Neural cell (in vitro differentiated cells): ENCODE measurements at regions not wholly inside any gene's neighbourhood (a gene's known extent, or its start where the extent isn't known, plus 50 kb on each side); places are given as distances from the start of the nearest gene placed in this dataset.

Experiments used
- H2AFZ ChIP-seq: fragments of 200-600, 300-800 bp; sonication (generic), shearing (Covaris generic); 2 replicates; pipeline ENCODE4 v1.6.0; 2014; ENCODE audit warnings: low read depth, mild to moderate bottlenecking, antibody characterized with exemption, low read length, moderate library complexity
- H3F3A ChIP-seq: fragments of 200-600 bp; shearing (Covaris generic); 2 replicates; pipeline ENCODE4 v1.6.1; 2016; ENCODE audit warnings: mild to moderate bottlenecking, moderate library complexity, mixed read lengths, antibody characterized with exemption, low read length; ENCODE audit not compliant: insufficient read depth, poor library complexity, severe bottlenecking
- H3K27ac ChIP-seq: fragments of 200-600, 300-800 bp; sonication (generic), shearing (Covaris generic); 2 replicates; pipeline ENCODE4 v1.5.1; 2014; ENCODE audit warnings: mild to moderate bottlenecking, low read length, moderate library complexity
- H3K27me3 ChIP-seq: fragments of 300-800, 200-600 bp; sonication (generic), shearing (Covaris generic); 2 replicates; pipeline ENCODE4 v1.6.0; 2014; ENCODE audit warnings: mild to moderate bottlenecking, low read depth, low read length, moderate library complexity; ENCODE audit not compliant: insufficient read depth
- H3K36me3 ChIP-seq: fragments of 300-800, 200-600 bp; sonication (generic), shearing (Covaris generic); 2 replicates; pipeline ENCODE4 v1.5.1; 2014; ENCODE audit warnings: mild to moderate bottlenecking, antibody characterized with exemption, low read length, moderate library complexity; ENCODE audit not compliant: insufficient read depth
- H3K4me2 ChIP-seq: fragments of 300-800, 200-600 bp; sonication (generic), shearing (Covaris generic); 2 replicates; pipeline ENCODE4 v1.6.0; 2014; ENCODE audit warnings: mild to moderate bottlenecking, low read length
- H3K4me3 ChIP-seq: fragments of 300-800, 200-600 bp; sonication (generic), shearing (Covaris generic); 2 replicates; pipeline ENCODE4 v1.5.1; 2014; ENCODE audit warnings: mild to moderate bottlenecking, low read length, moderate library complexity
- H3K79me2 ChIP-seq: fragments of 200-600 bp; shearing (Covaris generic); replicated peaks from 2 replicates; pipeline ENCODE4 v1.6.0; 2014; ENCODE audit warnings: mild to moderate bottlenecking, low read length, moderate library complexity; ENCODE audit not compliant: insufficient read depth
- H3K9ac ChIP-seq: fragments of 300-800, 200-600 bp; sonication (generic), shearing (Covaris generic); 2 replicates; pipeline ENCODE4 v1.6.1; 2016; ENCODE audit warnings: mild to moderate bottlenecking, low read length, mixed read lengths
- H3K9me2 ChIP-seq: fragments of 200-600 bp; shearing (Covaris generic); 2 replicates; pipeline ENCODE4 v1.6.1; 2016; ENCODE audit warnings: mild to moderate bottlenecking, low read length, mixed read lengths; ENCODE audit not compliant: insufficient read depth
- H3K9me3 ChIP-seq: fragments of 200-600, 300-800 bp; sonication (generic), shearing (Covaris generic); 2 replicates; pipeline ENCODE4 v1.6.1; 2016; ENCODE audit warnings: mild to moderate bottlenecking, mixed run types, low read length, moderate library complexity, mixed read lengths
- H4K20me1 ChIP-seq: fragments of 200-600 bp; shearing (Covaris generic); 2 replicates; pipeline ENCODE4 v1.6.1; 2016; ENCODE audit warnings: mild to moderate bottlenecking, mixed run types; ENCODE audit not compliant: insufficient read depth
- EP300 ChIP-seq: fragments of 450-650 bp; conservative IDR thresholded peaks from 2 replicates; pipeline ENCODE4 v1.6.1; 2014; ENCODE audit warnings: antibody characterized with exemption, mild to moderate bottlenecking, moderate library complexity; ENCODE audit not compliant: poor library complexity, severe bottlenecking
- EZH2 ChIP-seq: fragments of 200-600, 300-800 bp; shearing (Covaris generic), sonication (generic); IDR thresholded peaks from 2 replicates; pipeline ENCODE4 v1.6.1; 2014; ENCODE audit warnings: antibody characterized with exemption, low read length, borderline replicate concordance, mild to moderate bottlenecking; ENCODE audit not compliant: insufficient read depth, poor library complexity, severe bottlenecking
- MXI1 ChIP-seq: fragments of 450-650 bp; conservative IDR thresholded peaks from 2 replicates; pipeline ENCODE4 v1.6.1; 2014; ENCODE audit warnings: antibody characterized with exemption, mild to moderate bottlenecking; ENCODE audit not compliant: poor library complexity, severe bottlenecking
- POLR2AphosphoS5 ChIP-seq: IDR thresholded peaks from 2 replicates; pipeline ENCODE4 v1.6.1; 2012
- RAD21 ChIP-seq: fragments of 450-650 bp; conservative IDR thresholded peaks from 2 replicates; pipeline ENCODE4 v1.6.1; 2014; ENCODE audit warnings: antibody characterized with exemption, mild to moderate bottlenecking, moderate library complexity
- SMC3 ChIP-seq: fragments of 450-650 bp; conservative IDR thresholded peaks from 2 replicates; pipeline ENCODE4 v1.6.1; 2014; ENCODE audit warnings: antibody characterized with exemption, mild to moderate bottlenecking, moderate library complexity; ENCODE audit not compliant: poor library complexity
- TAF1 ChIP-seq: IDR thresholded peaks from 2 replicates; pipeline ENCODE4 v1.6.1; 2012; ENCODE audit warnings: low read depth
- TF ChIP-seq, protein P1 (sequence below): IDR thresholded peaks from 2 replicates; pipeline ENCODE4 v1.6.1; 2012; ENCODE audit warnings: borderline replicate concordance
- TF ChIP-seq, protein P2 (sequence below): fragments of 450-650 bp; IDR thresholded peaks from 2 replicates; pipeline ENCODE4 v1.5.1; 2014; ENCODE audit warnings: antibody characterized with exemption, mild to moderate bottlenecking, moderate library complexity; ENCODE audit not compliant: poor library complexity, severe bottlenecking

DNA sequence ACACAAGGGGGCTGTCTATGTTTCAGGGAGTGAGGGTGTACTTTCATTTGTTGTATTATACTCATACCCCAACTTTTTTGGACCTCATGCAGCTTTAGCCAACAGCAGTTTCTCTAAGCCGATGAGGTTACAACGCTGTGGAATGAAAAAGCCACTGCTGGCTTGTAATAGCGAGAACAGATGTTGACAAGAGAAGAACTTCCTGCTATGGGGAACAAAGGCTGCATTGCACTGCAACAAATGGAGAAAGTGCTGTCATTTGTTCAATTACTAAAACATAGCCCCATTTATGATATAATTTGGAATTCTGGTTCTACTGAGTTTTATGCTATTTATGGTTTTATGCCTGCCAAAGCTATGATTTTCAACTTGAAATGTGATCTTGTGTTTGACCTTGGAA lies 104.2 kb upstream of the TMEM72 start:
- Histone ChIP-seq H3K9me2 (no peaks in the 10 kb centered on the region), H3K79me2 (no peaks in the 10 kb centered on the region), H3K27me3 (no peaks in the 10 kb centered on the region), H4K20me1 (no peaks in the 10 kb centered on the region), H3K9me3 (no peaks in the 10 kb centered on the region), H3F3A (no peaks in the 10 kb centered on the region), H3K9ac (no peak overlapping the region), H3K27ac (no peak overlapping the region), H3K36me3 (no peaks in the 10 kb centered on the region), H3K4me2 (no peak overlapping the region), H2AFZ (no peak overlapping the region), H3K4me3 (no peak overlapping the region)
- TF ChIP-seq SMC3 (no peak), EP300 (no peak), POLR2AphosphoS5 (no peak), TAF1 (no peak), RAD21 (no peak), MXI1 (no peak), EZH2 (no peak)
- TF ChIP-seq, protein P1, sequence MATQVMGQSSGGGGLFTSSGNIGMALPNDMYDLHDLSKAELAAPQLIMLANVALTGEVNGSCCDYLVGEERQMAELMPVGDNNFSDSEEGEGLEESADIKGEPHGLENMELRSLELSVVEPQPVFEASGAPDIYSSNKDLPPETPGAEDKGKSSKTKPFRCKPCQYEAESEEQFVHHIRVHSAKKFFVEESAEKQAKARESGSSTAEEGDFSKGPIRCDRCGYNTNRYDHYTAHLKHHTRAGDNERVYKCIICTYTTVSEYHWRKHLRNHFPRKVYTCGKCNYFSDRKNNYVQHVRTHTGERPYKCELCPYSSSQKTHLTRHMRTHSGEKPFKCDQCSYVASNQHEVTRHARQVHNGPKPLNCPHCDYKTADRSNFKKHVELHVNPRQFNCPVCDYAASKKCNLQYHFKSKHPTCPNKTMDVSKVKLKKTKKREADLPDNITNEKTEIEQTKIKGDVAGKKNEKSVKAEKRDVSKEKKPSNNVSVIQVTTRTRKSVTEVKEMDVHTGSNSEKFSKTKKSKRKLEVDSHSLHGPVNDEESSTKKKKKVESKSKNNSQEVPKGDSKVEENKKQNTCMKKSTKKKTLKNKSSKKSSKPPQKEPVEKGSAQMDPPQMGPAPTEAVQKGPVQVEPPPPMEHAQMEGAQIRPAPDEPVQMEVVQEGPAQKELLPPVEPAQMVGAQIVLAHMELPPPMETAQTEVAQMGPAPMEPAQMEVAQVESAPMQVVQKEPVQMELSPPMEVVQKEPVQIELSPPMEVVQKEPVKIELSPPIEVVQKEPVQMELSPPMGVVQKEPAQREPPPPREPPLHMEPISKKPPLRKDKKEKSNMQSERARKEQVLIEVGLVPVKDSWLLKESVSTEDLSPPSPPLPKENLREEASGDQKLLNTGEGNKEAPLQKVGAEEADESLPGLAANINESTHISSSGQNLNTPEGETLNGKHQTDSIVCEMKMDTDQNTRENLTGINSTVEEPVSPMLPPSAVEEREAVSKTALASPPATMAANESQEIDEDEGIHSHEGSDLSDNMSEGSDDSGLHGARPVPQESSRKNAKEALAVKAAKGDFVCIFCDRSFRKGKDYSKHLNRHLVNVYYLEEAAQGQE, result no peak
- TF ChIP-seq, protein P2, sequence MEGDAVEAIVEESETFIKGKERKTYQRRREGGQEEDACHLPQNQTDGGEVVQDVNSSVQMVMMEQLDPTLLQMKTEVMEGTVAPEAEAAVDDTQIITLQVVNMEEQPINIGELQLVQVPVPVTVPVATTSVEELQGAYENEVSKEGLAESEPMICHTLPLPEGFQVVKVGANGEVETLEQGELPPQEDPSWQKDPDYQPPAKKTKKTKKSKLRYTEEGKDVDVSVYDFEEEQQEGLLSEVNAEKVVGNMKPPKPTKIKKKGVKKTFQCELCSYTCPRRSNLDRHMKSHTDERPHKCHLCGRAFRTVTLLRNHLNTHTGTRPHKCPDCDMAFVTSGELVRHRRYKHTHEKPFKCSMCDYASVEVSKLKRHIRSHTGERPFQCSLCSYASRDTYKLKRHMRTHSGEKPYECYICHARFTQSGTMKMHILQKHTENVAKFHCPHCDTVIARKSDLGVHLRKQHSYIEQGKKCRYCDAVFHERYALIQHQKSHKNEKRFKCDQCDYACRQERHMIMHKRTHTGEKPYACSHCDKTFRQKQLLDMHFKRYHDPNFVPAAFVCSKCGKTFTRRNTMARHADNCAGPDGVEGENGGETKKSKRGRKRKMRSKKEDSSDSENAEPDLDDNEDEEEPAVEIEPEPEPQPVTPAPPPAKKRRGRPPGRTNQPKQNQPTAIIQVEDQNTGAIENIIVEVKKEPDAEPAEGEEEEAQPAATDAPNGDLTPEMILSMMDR, result no peak

DNA sequence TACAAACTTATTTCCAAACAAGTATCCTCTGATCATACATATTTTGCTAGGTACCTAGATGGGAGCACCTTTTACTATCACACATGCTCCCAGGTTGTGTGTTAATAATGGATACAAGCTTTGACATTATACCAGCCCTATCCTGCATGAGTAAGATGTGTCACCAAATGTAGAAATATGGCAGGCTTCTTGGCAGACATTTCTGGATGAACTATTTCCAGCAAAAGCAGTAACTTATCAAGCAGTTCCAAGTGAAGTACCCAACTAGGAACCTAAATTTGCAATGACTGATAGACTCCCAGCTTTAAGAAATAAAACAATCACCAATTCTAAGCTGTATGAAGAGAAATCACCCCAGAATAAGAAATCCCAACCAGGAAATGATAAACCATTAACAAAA lies 103.7 kb upstream of the TMEM72 start:
- Histone ChIP-seq H3K79me2 (no peaks in the 10 kb centered on the region), H3K4me3 (no peak overlapping the region), H3K9me3 (no peaks in the 10 kb centered on the region), H3K9ac (no peak overlapping the region), H4K20me1 (no peaks in the 10 kb centered on the region), H3K36me3 (no peaks in the 10 kb centered on the region), H3F3A (no peaks in the 10 kb centered on the region), H3K27me3 (no peaks in the 10 kb centered on the region), H3K9me2 (no peaks in the 10 kb centered on the region), H2AFZ (no peak overlapping the region), H3K4me2 (no peak overlapping the region), H3K27ac (no peak overlapping the region)
- TF ChIP-seq POLR2AphosphoS5 (no peak), EZH2 (no peak), MXI1 (no peak)
- TF ChIP-seq, protein P1, result no peak
